ENCODE measurements at regions not wholly inside any gene's neighbourhood (a gene's known extent, or its start where the extent isn't known, plus 50 kb on each side); places are given as distances from the start of the nearest gene placed in this dataset.

DNA sequence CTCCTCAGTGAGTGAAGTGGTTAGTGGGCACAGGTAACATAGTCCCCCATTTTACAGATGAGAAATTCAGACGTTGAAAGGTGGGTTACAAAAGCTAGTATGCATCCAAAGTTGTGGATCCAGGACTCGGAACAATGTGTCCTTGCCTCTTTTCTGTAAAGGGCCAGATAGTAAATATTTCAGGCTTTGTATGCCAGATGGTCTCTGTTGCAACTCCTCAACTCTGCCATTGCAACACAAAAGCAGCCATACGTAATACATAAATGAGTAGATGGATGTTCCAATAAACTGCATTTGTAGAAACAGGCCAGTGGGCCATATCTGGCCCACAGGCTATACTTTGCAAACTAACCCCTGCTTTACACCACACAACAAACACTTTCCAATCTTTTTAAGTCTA, 166.6 kb upstream of the PKDCC start:
- no peak for DNase-seq (ENCODE audit: low read depth in 2 of 2)

- DNase-seq (ENCODE audit: low read depth in 2 of 2) = no peak
Observed at GRCh38 chr2:41884718-41885117, 163.1 kb upstream of the PKDCC start.

DNA sequence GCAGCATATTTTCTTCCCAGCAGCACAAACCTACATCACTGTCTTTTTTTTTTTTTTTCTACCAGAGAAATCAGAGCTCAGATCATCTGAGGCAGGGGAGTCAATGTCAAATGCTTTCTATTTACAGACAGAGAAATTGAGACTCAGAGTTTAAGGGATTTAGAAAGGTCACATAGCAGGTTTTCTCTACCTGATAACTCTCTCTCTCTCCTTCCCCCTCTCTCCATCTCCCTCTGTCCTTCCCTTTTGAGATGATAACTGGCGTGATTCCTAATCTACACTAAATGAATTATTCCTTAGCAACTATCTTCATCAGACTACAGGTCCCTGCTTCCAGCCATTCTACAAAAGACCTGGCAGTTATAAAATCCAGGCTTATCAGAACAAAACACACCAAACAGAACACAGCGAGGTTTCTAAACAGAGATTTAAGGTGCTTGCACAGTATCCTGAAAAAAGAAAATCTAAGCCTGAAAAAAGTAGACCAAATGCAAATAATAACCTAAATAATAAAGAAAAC, 161.6 kb upstream of the PKDCC start:
- no peak for DNase-seq (ENCODE audit: low read depth in 2 of 2)

- DNase-seq (ENCODE audit: low read depth in 2 of 2) = no peak
Observed at GRCh38 chr2:41886757-41887156, 161.1 kb upstream of the PKDCC start.

DNA sequence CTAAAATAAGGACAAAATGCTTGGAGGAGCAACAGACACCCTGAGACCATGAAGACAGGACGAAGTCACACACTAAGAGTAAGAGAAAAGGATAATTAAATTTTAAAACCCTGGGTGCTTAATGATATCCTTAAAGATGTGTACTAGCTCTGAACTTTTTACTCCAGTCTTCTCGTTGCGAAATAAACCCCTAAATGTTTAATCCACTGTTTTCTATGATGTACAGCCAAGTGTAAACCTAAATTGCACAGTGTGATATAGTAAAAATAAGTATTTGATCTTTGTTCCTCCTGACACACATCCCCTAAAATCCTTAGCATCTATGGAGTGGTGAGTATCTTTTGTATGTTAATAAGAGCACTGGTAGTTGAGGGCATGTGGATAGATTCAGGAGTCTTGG, 157.5 kb upstream of the PKDCC start:
- no peak for DNase-seq (ENCODE audit: low read depth in 2 of 2)

DNA sequence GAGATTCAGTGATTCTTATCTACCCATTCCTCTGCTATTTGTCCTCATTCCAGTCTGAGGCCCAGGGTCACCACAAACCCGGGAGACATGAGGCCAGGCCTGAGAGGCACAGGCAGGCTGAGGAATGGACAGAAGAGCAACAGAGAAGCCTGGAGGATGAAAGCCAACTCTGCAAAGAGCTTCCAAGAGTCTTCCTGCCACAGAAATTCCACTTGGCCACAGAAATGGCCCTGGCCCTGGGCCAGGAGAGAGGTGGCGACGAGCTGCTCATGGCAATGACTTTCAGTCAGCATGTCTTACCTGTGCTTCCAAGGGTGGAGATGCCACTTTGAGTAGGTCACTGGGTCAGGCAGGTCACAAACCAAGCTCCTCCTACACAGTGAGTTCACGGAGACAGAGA, 155.3 kb upstream of the PKDCC start:
- no peak for DNase-seq (ENCODE audit: low read depth in 2 of 2)

GRCh38 chr2:41894563-41895333, 153.1 kb upstream of the PKDCC start:
- DNase-seq (ENCODE audit: low read depth in 2 of 2) = no peak

DNA sequence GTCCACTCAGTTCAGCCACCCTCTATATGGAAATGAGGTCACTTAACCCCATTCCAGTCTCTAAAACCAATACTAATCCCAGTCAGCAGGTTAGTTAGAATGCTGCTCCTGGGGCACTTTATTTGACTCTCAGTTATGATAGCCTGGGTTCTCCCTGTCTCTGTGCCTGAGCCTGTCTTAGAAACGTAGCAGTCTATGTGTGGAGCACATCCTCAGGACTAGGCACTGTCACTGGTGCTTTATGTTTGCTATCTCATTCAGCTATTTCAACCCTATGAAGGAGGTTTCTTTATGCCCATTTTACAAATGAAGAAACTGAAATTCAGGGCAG, 152.5 kb upstream of the PKDCC start:
- no peak for DNase-seq (ENCODE audit: low read depth in 2 of 2)

GRCh38 chr2:41896186-41896846, 151.5 kb upstream of the PKDCC start:
- no peak for DNase-seq (ENCODE audit: low read depth in 2 of 2)

- no peak for DNase-seq (ENCODE audit: low read depth in 2 of 2)
Observed at GRCh38 chr2:41899189-41899588, 148.6 kb upstream of the PKDCC start.

DNA sequence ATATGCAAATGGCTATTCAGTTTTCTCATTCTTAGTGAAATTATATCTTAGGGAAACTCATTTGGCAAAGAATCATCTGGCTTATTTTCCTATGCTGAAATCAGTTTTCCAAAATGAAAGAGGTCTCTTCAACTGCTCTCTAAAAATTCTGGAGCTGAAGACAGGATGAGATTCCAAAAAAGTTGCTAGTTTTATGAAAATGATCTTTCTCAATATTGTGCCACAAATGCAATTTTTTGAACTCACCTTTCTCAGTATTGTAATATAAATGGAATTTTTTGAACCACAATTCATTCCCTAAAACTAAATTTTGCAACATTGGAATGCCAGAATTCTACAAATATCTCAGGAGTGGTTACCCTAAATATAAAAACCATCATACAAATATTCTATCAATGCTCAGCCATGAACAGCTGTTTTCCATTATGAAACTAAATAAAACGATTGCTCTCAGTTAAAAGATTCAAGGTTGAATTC, 147.7 kb upstream of the PKDCC start:
- DNase-seq (ENCODE audit: low read depth in 2 of 2) = no peak

DNA sequence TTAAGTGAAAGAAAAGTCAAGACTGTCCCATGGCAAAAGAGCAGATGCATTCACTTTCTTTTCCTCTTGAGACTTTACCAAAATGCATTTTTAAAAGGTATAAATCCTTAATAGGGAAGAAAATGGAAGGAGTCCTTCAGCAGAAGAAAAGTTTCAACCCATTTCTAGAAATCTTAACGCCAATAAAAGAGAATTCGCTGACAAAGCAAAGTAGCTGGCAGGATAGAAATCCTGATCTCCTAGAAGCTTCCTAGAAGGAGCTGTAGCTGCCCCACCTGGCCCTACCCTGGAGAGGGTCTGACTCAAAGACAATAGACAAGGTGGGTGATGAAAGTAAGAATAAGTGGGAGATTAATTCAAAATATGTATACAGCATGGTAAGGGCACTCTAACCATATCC, 144.9 kb upstream of the PKDCC start:
- no peak for DNase-seq (ENCODE audit: low read depth in 2 of 2)

DNA sequence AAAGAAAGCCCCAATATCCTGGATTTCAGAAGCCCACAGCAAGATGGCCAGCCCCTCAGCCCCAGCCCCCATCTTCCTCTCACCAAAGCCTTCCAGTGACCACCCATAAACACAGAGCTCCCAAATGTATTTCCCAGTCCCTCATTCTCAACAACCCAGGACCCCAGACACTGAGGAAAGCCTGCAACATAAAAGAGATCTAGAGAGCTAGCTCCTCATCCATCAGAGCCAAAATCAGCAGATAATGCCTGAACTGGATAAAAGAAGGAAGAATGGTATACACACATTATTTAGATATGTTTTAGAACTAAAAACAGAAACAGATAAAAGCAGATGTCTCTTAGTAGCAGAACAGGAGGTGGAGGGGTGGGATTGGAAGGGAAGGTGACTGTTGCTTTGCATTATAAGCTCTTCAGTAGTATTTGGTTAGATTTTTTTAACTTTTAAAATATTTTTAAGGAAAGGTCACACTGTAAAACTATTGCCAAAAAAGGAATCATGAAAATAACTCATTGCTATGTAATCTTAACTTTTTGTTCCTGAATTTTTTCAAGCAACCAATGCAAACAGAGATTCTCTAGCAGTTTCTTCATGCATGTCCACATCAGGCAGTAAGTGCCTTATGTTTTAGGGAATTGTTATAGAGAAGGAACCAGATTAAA, 144.2 kb upstream of the PKDCC start:
- DNase-seq (ENCODE audit: low read depth in 2 of 2) = no peak

GRCh38 chr2:41904459-41904858, 143.4 kb upstream of the PKDCC start:
- no peak for DNase-seq (ENCODE audit: low read depth in 2 of 2)

DNA sequence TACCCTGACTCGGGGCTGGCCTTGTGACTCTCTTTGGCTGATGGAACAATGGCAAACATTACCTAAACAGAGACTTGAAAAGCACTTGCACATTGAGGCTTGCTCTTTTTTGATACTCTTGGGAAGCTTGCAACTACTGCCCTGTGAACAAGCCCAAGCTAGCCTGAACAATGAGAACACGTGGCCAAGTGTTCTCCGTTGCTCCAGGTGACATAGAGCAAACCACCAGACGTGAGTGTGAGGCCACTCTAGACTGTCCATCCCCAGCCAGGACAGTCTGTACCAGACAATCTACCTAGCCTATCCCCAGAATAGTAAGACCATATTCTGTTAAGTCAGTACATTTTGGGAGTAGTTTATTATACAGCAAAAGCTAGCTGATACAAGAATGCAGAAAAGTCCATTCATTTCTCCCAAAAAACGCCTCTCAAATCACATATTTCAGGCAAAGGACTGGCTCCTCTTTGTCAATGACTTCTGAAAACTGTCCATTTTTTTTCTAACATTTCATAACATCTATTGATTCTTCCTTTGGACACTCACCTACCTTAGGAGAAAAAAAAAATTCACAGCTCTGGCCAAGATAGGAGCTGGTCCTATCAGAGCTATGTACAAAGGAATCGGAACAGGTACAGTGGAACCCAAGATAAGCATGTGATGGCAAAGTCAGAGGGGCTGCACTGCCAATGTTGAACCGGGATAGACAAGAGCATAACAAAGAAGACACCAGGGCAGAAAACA, 142.1 kb upstream of the PKDCC start:
- no peak for DNase-seq (ENCODE audit: low read depth in 2 of 2)

GRCh38 chr2:41906338-41906725, 141.5 kb upstream of the PKDCC start:
- no peak for DNase-seq (ENCODE audit: low read depth in 2 of 2)

- DNase-seq (ENCODE audit: low read depth in 2 of 2) = no peak
Observed at GRCh38 chr2:41907141-41907540, 140.7 kb upstream of the PKDCC start.

DNA sequence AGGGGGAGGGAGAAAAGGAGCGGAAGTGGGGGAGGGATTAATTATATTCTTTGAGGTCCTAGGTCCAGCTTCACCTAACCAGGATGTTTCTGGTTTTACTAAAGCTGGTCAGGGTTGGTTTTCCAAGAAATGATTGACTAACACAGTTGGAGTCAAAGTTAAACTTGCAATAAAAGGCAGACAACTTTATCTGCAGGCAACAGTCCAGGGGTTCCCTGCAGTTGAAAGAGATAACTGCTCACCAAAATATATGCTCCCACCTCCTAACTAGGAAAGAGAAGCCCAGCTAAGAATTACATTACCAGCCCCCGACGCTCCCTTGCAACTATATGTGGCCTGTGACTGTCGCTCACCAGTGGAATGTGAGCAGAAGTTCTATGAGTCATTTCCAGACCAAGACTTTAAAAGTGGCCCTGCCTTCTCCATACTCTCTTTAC, 140.0 kb upstream of the PKDCC start:
- DNase-seq (ENCODE audit: low read depth in 2 of 2) = no peak

DNA sequence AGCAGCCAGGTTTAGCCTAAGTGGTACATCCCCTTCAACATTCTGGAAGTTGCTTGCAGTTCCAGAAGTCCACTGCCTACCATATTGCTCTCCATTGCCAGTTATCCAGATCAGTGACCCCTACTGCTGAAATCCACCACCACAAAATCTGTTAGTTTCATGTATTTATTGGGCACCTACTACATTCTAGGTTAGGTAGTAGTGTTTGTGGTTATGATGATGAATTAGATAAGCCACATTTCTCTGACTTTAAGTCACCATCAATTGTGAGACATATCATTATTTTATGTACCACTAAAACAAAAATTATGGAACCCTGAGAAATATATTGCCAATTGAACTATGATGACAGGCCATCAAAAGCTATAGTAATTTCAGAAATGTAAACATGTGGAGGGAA, 139.5 kb upstream of the PKDCC start:
- no peak for DNase-seq (ENCODE audit: low read depth in 2 of 2)

- no peak for DNase-seq (ENCODE audit: low read depth in 2 of 2)
Observed at GRCh38 chr2:41909584-41909983, 138.2 kb upstream of the PKDCC start.

GRCh38 chr2:41910126-41910525, 137.7 kb upstream of the PKDCC start:
- DNase-seq (ENCODE audit: low read depth in 2 of 2) = no peak

- no peak for DNase-seq (ENCODE audit: low read depth in 2 of 2)
Observed at GRCh38 chr2:41911033-41911432, 136.8 kb upstream of the PKDCC start.
